Sigmoid colon (tissue), 4 donors: ENCODE measurements at regions not wholly inside any gene's neighbourhood (a gene's known extent, or its start where the extent isn't known, plus 50 kb on each side); places are given as distances from the start of the nearest gene placed in this dataset.

Experiments
- CTCF ChIP-seq, 4 experiments: fragments of 450-650 bp in 3 of 4; fragments of 200-600 bp in 1 of 4; IDR thresholded peaks; one replicate each; pipeline ENCODE4 v1.5.1; 2016 to 2019; ENCODE audit warnings: antibody characterized with exemption in 4 of 4, mild to moderate bottlenecking in 3 of 4, moderate library complexity in 2 of 4
- EP300 ChIP-seq, 4 donors: sonication (generic); formaldehyde crosslinking; IDR thresholded peaks; one replicate each; pipeline ENCODE4 v1.6.1; 2017; ENCODE audit warnings: antibody characterized with exemption in 4 of 4
- POLR2A ChIP-seq, 2 donors: fragments of 450-650 bp; IDR thresholded peaks; one replicate each; pipeline ENCODE4 v1.6.1; 2016; ENCODE audit warnings: antibody characterized with exemption in 2 of 2, mild to moderate bottlenecking in 2 of 2, moderate library complexity in 2 of 2
- POLR2AphosphoS5 ChIP-seq, 4 donors: sonication (generic); formaldehyde crosslinking; IDR thresholded peaks; one replicate each; pipeline ENCODE4 v1.6.1; 2017; ENCODE audit warnings: antibody characterized with exemption in 4 of 4

- TF ChIP-seq POLR2A (IDR thresholded peaks at IDR 0.05) (no peak), CTCF (IDR thresholded peaks at IDR 0.05) (no peak), EP300 (IDR thresholded peaks at IDR 0.05) (no peak), POLR2AphosphoS5 (IDR thresholded peaks at IDR 0.05) (no peak)
Observed at GRCh38 chr7:46626691-46627310, 705.7 kb upstream of the IGFBP3 start.
